KBM-7 (cell line): ENCODE measurements at regions not wholly inside any gene's neighbourhood (a gene's known extent, or its start where the extent isn't known, plus 50 kb on each side); places are given as distances from the start of the nearest gene placed in this dataset.
"Not testable (repeated sequence)": the region's sequence is repeated elsewhere in the genome, so short reads cannot be mapped to it uniquely, and the experiment has no call there.

Source experiments
- DNase-seq: peaks from one replicate; pipeline ENCODE4 v3.0.0-alpha.2; 2015
- in situ Hi-C: fragments of 300-500 bp; cut with MboI; formaldehyde crosslinking; loops from 2 replicates; pipeline ENCODE4 v1.14.3; 2020; ENCODE audit warnings: low sequenced_read_pairs, low pct_unique_long_range_greater_than_20kb, mixed read lengths

DNA sequence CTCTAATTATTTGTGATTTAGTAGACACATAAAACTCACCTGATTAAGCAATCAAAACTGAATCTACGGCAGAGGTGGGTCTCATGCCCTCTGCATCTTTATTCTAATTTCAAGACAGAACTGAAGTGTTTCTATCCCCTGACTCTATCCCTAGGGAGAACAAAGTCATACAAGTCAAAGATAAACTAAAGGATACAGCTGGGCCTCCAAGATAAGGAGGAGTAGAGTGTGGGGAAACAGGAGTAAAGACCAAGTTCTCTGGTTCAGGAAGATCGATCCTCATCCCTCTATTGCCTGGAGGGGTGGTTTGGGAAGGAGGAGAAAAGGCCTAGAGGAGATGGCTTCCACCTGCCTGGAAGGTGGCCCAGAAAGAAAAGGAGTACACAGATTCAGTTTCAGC, 58.7 kb upstream of the BBX start:
- in situ Hi-C loops = no loop called here

DNA sequence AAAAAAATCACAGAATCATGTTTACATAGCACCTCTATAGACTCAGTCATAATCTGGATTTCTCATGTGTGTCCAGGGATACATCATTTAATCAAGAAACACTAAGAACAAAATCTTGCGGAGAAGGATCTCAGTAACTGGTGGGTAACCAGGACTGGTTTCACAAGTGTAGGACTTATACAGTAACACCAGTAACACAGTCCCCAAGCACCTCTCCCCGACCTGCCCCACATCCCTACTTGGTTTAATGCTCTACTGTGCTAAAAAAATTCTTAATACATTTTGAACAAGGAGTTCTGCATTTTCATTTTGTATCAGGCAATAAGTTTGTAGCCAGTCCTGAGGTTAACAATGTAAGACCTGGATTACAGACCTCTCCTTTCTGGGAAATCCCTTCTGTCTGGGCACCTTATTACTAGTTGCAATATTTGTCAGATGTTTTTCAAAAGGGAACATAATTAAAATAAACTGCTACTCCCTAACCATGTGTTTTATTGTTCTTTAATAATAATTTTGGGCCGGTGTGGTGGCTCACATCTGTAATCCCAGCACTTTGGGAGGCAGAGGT, 57.6 kb upstream of the BBX start:
- in situ Hi-C loops = no loop called here
- no peak for DNase-seq

More for the DNA sequence above, 58.7 kb upstream of the BBX start:
- DNase-seq = no peak

DNA sequence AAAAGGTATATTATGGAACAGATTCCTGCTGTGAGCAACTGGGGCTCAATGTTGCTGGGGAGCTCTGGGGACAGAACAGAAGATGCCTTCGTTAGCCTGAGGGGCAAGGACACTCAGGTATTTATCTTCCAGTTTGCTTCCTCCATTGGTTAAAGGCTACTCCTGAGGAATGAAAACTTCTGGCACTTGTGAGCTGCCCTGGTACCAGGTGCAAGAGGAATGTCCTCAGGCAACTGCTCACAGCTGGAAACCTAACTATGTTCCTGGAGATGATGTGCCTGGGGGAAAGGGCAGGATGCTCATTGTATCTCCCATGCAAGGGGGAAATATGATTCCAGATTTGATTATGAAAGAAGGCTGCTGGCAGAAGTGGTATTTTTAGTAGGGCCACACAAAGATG, 54.0 kb upstream of the BBX start:
- DNase-seq = no peak
- in situ Hi-C loops = no loop called here

DNA sequence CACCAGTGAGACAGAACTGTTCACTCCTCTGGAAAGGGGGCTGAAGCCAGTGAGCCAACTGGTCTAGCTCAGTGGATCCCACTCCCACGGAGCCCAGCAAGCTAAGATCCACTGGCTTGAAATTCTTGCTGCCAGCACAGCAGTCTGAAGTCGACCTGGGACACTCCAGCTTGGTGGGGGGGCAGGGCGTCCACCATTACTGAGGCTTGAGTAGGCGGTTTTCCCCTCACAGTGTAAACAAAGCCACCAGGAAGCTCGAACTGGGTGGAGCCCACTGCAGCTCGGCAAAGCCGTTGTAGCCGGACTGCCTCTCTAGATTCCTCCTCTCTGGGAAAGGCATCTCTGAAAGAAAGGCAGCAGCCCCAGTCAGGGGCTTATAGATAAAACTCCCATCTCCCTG, 52.3 kb upstream of the BBX start:
- DNase-seq, in situ Hi-C loops: not testable (repeated sequence)
